GM12878 (cell line): ENCODE measurements at regions not wholly inside any gene's neighbourhood (a gene's known extent, or its start where the extent isn't known, plus 50 kb on each side); places are given as distances from the start of the nearest gene placed in this dataset.

Source experiments
- ATAC-seq: fragments of 200-7000 bp; cut with Tn5 transposase; 3 replicates; pipeline ENCODE4 v1.9.1; 2020; ENCODE audit warnings: mild to moderate bottlenecking, moderate library complexity
- BruUV-seq: library from RNA; stranded (reverse); fragments of 400-500 nt; replicated peaks from 2 replicates; lab custom pipeline; 2021; lab: Mats Ljungman, UMichigan
- CTCF ChIA-PET: fragments of 300-600 bp; sonication (Branson Sonifier 250); formaldehyde crosslinking; extraction: SDS; loops from one replicate; lab custom pipeline; 2021; ENCODE audit warnings: inconsistent platforms; lab: Yijun Ruan, JAX
- POLR2A ChIA-PET: fragments of 350-600 bp; formaldehyde crosslinking; extraction: SDS; loops from one replicate; lab custom pipeline; 2021; ENCODE audit warnings: inconsistent platforms; lab: Charles Lee
- RAD21 ChIA-PET: fragments of 300-600 bp; sonication (Branson Sonifier 250); formaldehyde crosslinking; loops from one replicate; lab custom pipeline; 2023; ENCODE audit warnings: antibody characterized with exemption; ENCODE audit not compliant: unreplicated experiment; lab: Charles Lee
- SMC1A ChIA-PET: fragments of 300-600 bp; sonication (Branson Sonifier 250); formaldehyde crosslinking; loops from one replicate; lab custom pipeline; 2023; ENCODE audit not compliant: unreplicated experiment, uncharacterized antibody; lab: Charles Lee
- DNase-seq: peaks from one replicate; pipeline ENCODE4 v3.0.0-alpha.2; 2011; ENCODE audit warnings: low read depth, low spot score
- FAIRE-seq: peaks from 3 replicates; lab custom pipeline; 2011; peaks lifted over from hg19 to GRCh38; lab: Jason Lieb, UNC
- H2AFZ ChIP-seq: 2 replicates; pipeline ENCODE4 v1.6.0; 2011; ENCODE audit warnings: low read depth, low read length, control low read depth; ENCODE audit not compliant: control insufficient read depth
- H3K27ac ChIP-seq: 2 replicates; pipeline ENCODE4 v1.5.1; 2011; ENCODE audit warnings: control low read depth; ENCODE audit not compliant: control insufficient read depth, insufficient read depth
- H3K27me3 ChIP-seq, 2 experiments: replicated peaks in 1 of 2; 2 replicates each; pipeline versions ENCODE4 v1.6.0 to v1.6.1; 2011; ENCODE audit warnings: low read length in 1 of 2; ENCODE audit not compliant: control insufficient read depth in 2 of 2, insufficient read depth in 2 of 2
- H3K36me3 ChIP-seq, 2 experiments: 2 replicates each; pipeline ENCODE4 v1.5.1; 2011; ENCODE audit warnings: low read length in 1 of 2; ENCODE audit not compliant: control insufficient read depth in 2 of 2, insufficient read depth in 2 of 2
- H3K4me1 ChIP-seq: 2 replicates; pipeline ENCODE4 v1.6.1; 2011; ENCODE audit warnings: mild to moderate bottlenecking, low read length, moderate library complexity, mixed read lengths; ENCODE audit not compliant: control insufficient read depth, insufficient read depth
- H3K4me2 ChIP-seq: 2 replicates; pipeline ENCODE4 v1.6.0; 2011; ENCODE audit warnings: control low read depth; ENCODE audit not compliant: control insufficient read depth, insufficient read depth
- H3K4me3 ChIP-seq: fragments of 200-600 bp; sonication (generic); 2 replicates; pipeline ENCODE4 v1.5.1; 2016
- H3K79me2 ChIP-seq: 2 replicates; pipeline ENCODE4 v1.6.0; 2011; ENCODE audit warnings: low read length; ENCODE audit not compliant: control insufficient read depth, insufficient read depth
- H3K9ac ChIP-seq: 2 replicates; pipeline ENCODE4 v1.8.0; 2011; ENCODE audit warnings: low read length, control low read depth, mixed read lengths; ENCODE audit not compliant: control insufficient read depth, insufficient read depth
- H3K9me3 ChIP-seq: replicated peaks from 3 replicates; pipeline ENCODE4 v1.5.1; 2011; ENCODE audit warnings: mild to moderate bottlenecking, low read length; ENCODE audit not compliant: control insufficient read depth, insufficient read depth
- H4K20me1 ChIP-seq: 2 replicates; pipeline ENCODE4 v1.6.0; 2011; ENCODE audit not compliant: control insufficient read depth, insufficient read depth
- BACH1 ChIP-seq: fragments of 450-650 bp; IDR thresholded peaks from 2 replicates; pipeline ENCODE4 v1.6.1; 2017; ENCODE audit warnings: mild to moderate bottlenecking, borderline replicate concordance
- BCLAF1 ChIP-seq: fragments of 450-650 bp; IDR thresholded peaks from 2 replicates; pipeline ENCODE4 v1.6.1; 2017; ENCODE audit warnings: antibody characterized with exemption, mild to moderate bottlenecking, moderate library complexity
- CBX3 ChIP-seq: fragments of 200-600 bp; sonication (generic); IDR thresholded peaks from 2 replicates; pipeline ENCODE4 v1.6.1; 2016; ENCODE audit warnings: low read depth, borderline replicate concordance
- CHD1 ChIP-seq: IDR thresholded peaks from 2 replicates; pipeline ENCODE4 v1.6.1; 2012; ENCODE audit warnings: low read depth, low read length, improper control_type of control experiment
- CHD2 ChIP-seq: IDR thresholded peaks from 2 replicates; pipeline ENCODE4 v1.6.1; 2011; ENCODE audit warnings: low read depth, low read length, improper control_type of control experiment, borderline replicate concordance
- DPF2 ChIP-seq: fragments of 450-650 bp; IDR thresholded peaks from 2 replicates; pipeline ENCODE4 v1.6.1; 2017; ENCODE audit warnings: mild to moderate bottlenecking
- ELK1 ChIP-seq: IDR thresholded peaks from 2 replicates; pipeline ENCODE4 v1.6.1; 2012; ENCODE audit warnings: low read depth, low read length, improper control_type of control experiment
- MYB ChIP-seq: fragments of 150-350 bp; IDR thresholded peaks from 2 replicates; pipeline ENCODE4 v1.6.1; 2014; ENCODE audit warnings: mild to moderate bottlenecking, low read depth, low read length, borderline replicate concordance
- NR2C1 ChIP-seq: fragments of 450-650 bp; IDR thresholded peaks from 2 replicates; pipeline ENCODE4 v1.6.1; 2017; ENCODE audit warnings: antibody characterized with exemption, mild to moderate bottlenecking, moderate library complexity
- POU2F2 ChIP-seq: IDR thresholded peaks from 3 replicates; pipeline ENCODE4 v1.6.1; 2011; ENCODE audit warnings: low read depth, mild to moderate bottlenecking, low read length, borderline replicate concordance
- RCOR1 ChIP-seq: conservative IDR thresholded peaks from 2 replicates; pipeline ENCODE4 v1.6.1; 2012; ENCODE audit warnings: low read depth, low read length, improper control_type of control experiment
- RELA ChIP-seq: fragments of 450-650 bp; IDR thresholded peaks from 2 replicates; pipeline ENCODE4 v1.8.0; 2014; ENCODE audit warnings: borderline replicate concordance; ENCODE audit not compliant: partially characterized antibody
- TARDBP ChIP-seq: IDR thresholded peaks from 2 replicates; pipeline ENCODE4 v1.6.1; 2016; ENCODE audit warnings: borderline replicate concordance
- TCF7 ChIP-seq: IDR thresholded peaks from 2 replicates; pipeline ENCODE4 v1.6.1; 2014; ENCODE audit warnings: antibody characterized with exemption, borderline replicate concordance
- USF1 ChIP-seq: IDR thresholded peaks from 2 replicates; pipeline ENCODE4 v1.6.1; 2011; ENCODE audit warnings: borderline replicate concordance, low read depth, mild to moderate bottlenecking, moderate library complexity, mixed read lengths, low read length; ENCODE audit not compliant: insufficient read depth; ENCODE audit errors: extremely low read length
- YBX1 ChIP-seq: fragments of 450-650 bp; IDR thresholded peaks from 2 replicates; pipeline ENCODE4 v1.6.1; 2016; ENCODE audit warnings: antibody characterized with exemption
- ZBTB4 ChIP-seq: fragments of 450-650 bp; formaldehyde crosslinking; IDR thresholded peaks from 2 replicates; pipeline ENCODE4 v1.4.0; 2022; ENCODE audit warnings: mild to moderate bottlenecking, moderate library complexity
- ZNF384 ChIP-seq: IDR thresholded peaks from 2 replicates; pipeline ENCODE4 v1.6.1; 2012; ENCODE audit warnings: low read depth, mild to moderate bottlenecking, low read length, improper control_type of control experiment, borderline replicate concordance
- in situ Hi-C: fragments of 300-500 bp; cut with MboI; formaldehyde crosslinking; loops from 9 replicates; pipeline ENCODE4 v1.14.3; 2018; ENCODE audit warnings: mixed read lengths
- intact Hi-C: fragments of 100-400 bp; cut with micrococcal nuclease; formaldehyde crosslinking; loops from one replicate; pipeline ENCODE4 v1.14.2; 2022; ENCODE audit not compliant: unreplicated experiment

GRCh38 chr1:79090985-79091384, 84.5 kb upstream of the ADGRL4 start:
- no TSS peak for BruUV-seq
- FAIRE-seq: no peak
- SMC1A ChIA-PET: no interaction called here
- POLR2A ChIA-PET: no interaction called here
- Histone ChIP-seq H3K9me3 (no peaks in the 10 kb centered on the region), H3K36me3 (no peaks in the 10 kb centered on the region), H4K20me1 (no peaks in the 10 kb centered on the region), H2AFZ (no peak overlapping the region), H3K4me3 (no peak overlapping the region), H3K79me2 (no peaks in the 10 kb centered on the region), H3K27me3 (no peaks in the 10 kb centered on the region; a peak in 1 of 4 replicates), H3K4me1 (no peaks in the 10 kb centered on the region), H3K27ac (no peak overlapping the region), H3K4me2 (no peak overlapping the region), H3K9ac (no peak overlapping the region)
- CTCF ChIA-PET: no interaction called here
- in situ Hi-C loops: no loop called here
- TF ChIP-seq BACH1 (no peak), NR2C1 (no peak), ELK1 (no peak), RELA (no peak), ZBTB4 (CRISPR knock-in tag) (no peak), TARDBP (no peak), CHD1 (no peak), ZNF384 (no peak), TCF7 (no peak), POU2F2 (no peak), BCLAF1 (no peak), CBX3 (no peak), USF1 (no peak), RCOR1 (no peak), DPF2 (no peak), CHD2 (no peak), MYB (no peak), YBX1 (no peak)
- RAD21 ChIA-PET: no interaction called here
- no peak for DNase-seq
- intact Hi-C loops: no loop called here
- no peak for ATAC-seq
